ENCODE measurements at regions not wholly inside any gene's neighbourhood (a gene's known extent, or its start where the extent isn't known, plus 50 kb on each side); places are given as distances from the start of the nearest gene placed in this dataset.

GRCh38 chrX:74111245-74111644 is 192.7 kb upstream of the ZCCHC13 start:
- TF ChIP-seq CTCF (IDR thresholded peaks at IDR 0.05): no peak
- TF ChIP-seq POLR2A (IDR thresholded peaks at IDR 0.05): no peak
